GM12878 (cell line): ENCODE measurements at regions not wholly inside any gene's neighbourhood (a gene's known extent, or its start where the extent isn't known, plus 50 kb on each side); places are given as distances from the start of the nearest gene placed in this dataset.

Source experiments
- FOS ChIP-seq: IDR thresholded peaks from 3 replicates; pipeline ENCODE4 v1.6.1; 2011; ENCODE audit warnings: borderline replicate concordance; ENCODE audit not compliant: insufficient read length; ENCODE audit errors: extremely low read depth
- GABPA ChIP-seq: IDR thresholded peaks from 2 replicates; pipeline ENCODE4 v1.6.1; 2014; ENCODE audit warnings: antibody characterized with exemption, low read depth, mild to moderate bottlenecking, inconsistent platforms
- POLR2AphosphoS2 ChIP-seq: IDR thresholded peaks from 2 replicates; pipeline ENCODE4 v1.6.1; 2011; ENCODE audit warnings: low read depth, mild to moderate bottlenecking, low read length, improper control_type of control experiment, moderate library complexity
- TCF12 ChIP-seq: IDR thresholded peaks from 2 replicates; pipeline ENCODE4 v1.6.1; 2011; ENCODE audit warnings: low read depth, mild to moderate bottlenecking, low read length

GRCh38 chrX:35351795-35352483 lies 409.3 kb downstream of the FAM47B start:
- no peak for TF ChIP-seq GABPA
- no peak for TF ChIP-seq TCF12
- no peak for TF ChIP-seq FOS
- TF ChIP-seq POLR2AphosphoS2: no peak
